ENCODE measurements at regions not wholly inside any gene's neighbourhood (a gene's known extent, or its start where the extent isn't known, plus 50 kb on each side); places are given as distances from the start of the nearest gene placed in this dataset.
"Not testable (repeated sequence)": the region's sequence is repeated elsewhere in the genome, so short reads cannot be mapped to it uniquely, and the experiment has no call there.

- TF ChIP-seq CTCF, POLR2A, POLR2AphosphoS5, EP300 (IDR thresholded peaks at IDR 0.05): not testable (repeated sequence)
These were observed 51.0 kb upstream of the BDP1 start for GRCh38 chr5:71404441-71404840.

Measured in suprapubic skin (tissue), 4 donors.